DMS79 (cell line): ENCODE measurements at regions not wholly inside any gene's neighbourhood (a gene's known extent, or its start where the extent isn't known, plus 50 kb on each side); places are given as distances from the start of the nearest gene placed in this dataset.
A peak's percentile ranks its signal among the peaks of the same experiment; 100 is the strongest.
"Not testable (repeated sequence)": the region's sequence is repeated elsewhere in the genome, so short reads cannot be mapped to it uniquely, and the experiment has no call there.

Experiments
- DNase-seq: peaks from one replicate; lab custom pipeline; 2025; lab: John Stamatoyannopoulos, UW

DNA sequence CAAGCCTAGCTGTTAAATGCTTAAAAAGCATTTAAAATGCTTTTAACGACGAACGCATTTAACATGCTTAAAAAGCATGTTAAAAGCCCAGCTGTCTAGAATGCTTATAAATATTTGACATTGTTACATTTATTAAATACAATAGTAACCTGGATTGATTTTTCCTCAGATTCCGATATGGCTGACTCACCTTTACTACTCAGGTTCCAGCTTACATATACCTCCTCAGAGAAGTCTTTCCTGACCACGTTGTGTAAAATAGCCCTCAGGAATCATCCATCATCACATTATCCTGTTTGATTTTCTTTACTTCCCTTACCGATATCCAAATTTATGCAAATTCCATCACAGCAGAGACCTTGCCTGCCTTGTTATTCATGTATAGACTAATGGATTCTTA, 51.4 kb downstream of the SLC41A2 start:
- DNase-seq = no peak

DNA sequence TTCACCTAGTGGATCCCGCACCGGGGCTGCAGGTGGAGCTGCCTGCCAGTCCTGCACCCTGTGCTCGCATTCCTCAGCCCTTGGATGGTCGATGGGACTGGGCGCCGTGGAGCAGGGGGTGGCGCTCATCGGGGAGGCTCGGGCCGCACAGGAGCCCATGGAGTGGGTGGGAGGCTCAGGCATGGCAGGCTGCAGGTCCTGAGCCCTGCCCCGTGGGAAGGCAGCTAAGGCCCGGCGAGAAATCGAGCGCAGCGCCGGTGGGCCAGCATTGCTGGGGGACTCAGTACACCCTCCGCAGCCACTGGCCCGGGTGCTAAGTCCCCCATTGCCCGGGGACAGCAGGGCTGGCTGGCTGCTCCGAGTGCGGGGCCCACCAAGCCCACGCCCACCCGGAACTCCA, 52.6 kb downstream of the SLC41A2 start:
- not testable (repeated sequence) for DNase-seq

DNA sequence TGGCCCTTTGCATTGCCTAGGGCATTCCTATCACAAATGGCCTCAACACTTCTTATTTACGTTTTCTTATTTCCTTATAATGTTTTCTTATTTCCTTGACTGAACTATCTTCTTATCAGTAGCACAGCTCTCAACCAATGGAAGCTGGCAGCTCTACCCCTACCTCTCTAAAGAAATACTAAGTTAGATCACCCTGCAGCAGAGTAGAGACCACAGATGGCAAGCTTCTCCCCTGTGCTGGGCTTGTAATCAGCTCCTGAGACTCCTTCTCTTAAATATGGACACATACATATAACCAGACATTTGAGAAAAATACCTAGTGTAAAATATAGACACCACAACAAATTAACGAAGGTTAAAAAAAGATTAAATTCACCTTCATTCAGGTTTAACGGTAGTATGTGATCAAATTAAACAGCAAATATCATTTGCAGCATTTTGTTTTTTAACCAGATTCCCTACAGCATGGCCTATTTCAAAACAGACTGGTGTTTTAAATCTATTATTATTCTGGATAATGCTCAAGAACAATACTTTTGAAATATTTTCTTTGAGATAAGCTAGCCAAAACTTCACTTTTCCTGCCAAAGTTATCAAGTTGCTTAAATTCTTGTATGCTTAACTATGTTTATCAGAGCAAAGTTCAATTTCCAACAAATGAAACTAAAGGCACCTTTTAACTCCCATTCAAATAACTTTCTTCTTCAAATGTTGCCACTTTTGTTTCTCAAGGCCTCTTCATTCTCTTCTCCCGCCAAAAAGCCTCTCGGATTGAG, 54.3 kb downstream of the SLC41A2 start:
- no peak for DNase-seq

DNA sequence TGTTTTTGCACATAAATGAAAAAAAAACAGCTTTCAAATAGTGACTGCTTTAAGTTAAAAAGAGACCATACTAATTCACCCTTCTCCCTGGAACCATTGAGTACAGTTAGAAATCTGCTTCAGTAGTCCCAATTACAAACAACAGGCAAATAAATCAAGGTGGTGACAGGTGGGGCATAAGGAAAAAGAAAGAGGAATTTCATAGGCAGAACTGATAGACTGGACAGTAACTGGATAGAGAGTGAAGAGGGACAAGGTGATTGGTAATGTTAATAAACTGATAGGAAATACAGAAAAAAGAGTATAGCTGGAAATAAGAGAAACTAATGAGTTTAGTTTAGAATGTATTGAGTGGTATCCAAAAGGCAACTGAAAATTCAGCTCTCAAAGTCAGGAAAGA, 56.0 kb downstream of the SLC41A2 start:
- no peak for DNase-seq

GRCh38 chr12:104896710-104897109, 61.4 kb downstream of the SLC41A2 start:
- DNase-seq = no peak

DNA sequence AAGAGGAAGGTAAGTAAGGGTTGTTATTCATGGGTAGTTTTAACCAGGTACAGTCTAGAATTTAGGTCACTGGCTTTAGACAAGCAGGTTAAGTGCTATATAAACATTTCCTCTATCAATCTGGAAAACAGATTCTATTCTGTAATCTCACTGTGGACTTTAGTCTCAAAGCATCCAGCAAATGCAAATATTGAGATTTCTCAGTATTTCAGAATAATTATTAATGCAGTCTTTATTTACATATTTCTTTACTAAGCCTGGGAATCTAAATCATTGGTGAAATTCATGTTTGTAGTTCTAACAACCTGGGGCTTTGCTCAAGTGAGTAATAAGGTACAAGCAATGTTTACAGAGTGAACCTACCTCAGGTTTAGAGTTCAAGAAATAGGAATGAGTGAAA, 61.9 kb downstream of the SLC41A2 start:
- no peak for DNase-seq

DNA sequence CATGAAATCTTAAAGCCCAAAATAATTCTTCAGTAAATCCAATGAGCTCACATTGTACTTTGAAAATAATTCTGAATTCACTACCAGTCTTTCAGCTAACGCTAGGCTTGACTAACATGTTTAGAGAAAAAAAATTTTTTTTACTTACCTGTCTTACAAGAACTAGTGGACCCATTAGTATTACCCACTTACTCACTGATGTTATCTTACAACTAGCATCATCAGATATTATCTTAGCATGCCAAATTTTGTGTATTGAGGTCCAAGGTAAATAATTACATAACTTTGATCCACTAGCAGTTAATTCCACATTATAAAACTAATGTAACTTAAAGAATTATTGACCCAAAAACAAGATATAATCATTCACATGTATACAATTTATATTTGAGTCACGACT, 62.7 kb downstream of the SLC41A2 start:
- no peak for DNase-seq

DNA sequence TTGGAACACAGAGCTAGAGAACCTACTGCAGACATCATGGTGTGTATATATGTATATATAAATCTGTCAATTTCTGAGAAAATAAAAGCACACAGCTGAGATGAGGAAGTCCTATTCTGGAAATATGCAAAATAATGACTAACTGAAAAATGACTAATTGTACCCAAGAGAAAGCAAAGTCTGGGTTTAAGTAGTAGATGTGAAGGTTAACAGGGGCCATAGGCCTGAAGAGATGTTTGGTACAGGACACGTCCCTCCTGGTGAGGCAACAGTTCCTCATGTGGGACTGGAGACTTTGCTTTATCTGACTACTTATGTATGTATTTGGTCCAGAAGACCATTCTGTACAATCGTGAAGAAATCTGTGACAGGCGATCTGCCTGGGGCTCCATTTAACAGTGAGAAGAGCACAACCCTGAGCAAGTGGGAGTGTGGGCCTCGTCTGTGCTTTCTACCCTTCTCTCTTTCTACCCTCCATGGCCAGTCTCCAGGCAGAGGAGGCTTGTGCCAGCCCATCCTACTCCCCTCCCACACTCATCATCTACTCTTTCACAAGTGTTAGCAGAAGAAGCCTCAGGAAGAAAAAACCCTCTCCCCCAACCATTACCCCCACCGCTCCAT, 67.5 kb downstream of the SLC41A2 start:
- DNase-seq = no peak

DNA sequence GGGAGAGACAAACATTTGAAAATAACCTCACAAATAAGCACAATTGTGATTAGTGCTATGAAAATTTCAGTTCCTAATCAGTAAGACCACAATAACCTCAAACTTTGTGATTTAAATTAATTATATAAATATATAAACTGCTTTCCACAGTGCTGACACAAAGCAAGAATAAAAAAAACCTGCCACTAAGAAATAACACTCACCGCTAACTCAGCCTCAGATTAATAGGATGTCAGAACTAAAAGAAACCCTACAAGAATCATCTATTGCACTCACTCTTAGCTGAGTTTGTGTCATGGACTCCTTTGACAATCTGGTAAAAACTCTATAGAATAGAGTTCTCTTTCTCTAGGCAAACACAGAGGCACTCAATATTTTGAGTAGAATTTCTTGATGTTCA, 68.4 kb downstream of the SLC41A2 start:
- no peak for DNase-seq

GRCh38 chr12:104888892-104889291, 69.2 kb downstream of the SLC41A2 start:
- DNase-seq = no peak

- DNase-seq = no peak
These were observed 69.6 kb downstream of the SLC41A2 start for GRCh38 chr12:104888481-104888880.

DNA sequence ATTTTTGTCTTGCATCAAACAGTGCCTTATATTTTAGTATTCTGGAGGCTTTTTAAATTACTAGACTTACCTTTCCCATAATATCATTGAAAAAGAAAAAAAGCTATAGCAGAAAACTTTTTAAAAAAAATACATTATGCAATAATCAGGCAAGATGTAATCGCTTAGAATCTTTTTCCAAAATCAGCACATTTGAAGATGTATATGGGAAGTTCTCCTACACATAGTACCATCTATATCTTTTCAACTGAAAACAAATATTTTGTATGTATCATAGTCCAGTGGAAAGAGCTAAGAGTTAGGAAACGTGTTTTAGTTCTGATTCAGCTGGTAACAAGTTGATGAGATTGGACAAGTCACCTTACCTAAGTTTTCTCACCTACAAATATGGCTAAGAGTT, 70.6 kb downstream of the SLC41A2 start:
- DNase-seq = no peak

GRCh38 chr12:104886418-104887401, 71.4 kb downstream of the SLC41A2 start:
- no peak for DNase-seq

GRCh38 chr12:104878858-104879257, 79.2 kb downstream of the SLC41A2 start:
- DNase-seq = not testable (repeated sequence)

DNA sequence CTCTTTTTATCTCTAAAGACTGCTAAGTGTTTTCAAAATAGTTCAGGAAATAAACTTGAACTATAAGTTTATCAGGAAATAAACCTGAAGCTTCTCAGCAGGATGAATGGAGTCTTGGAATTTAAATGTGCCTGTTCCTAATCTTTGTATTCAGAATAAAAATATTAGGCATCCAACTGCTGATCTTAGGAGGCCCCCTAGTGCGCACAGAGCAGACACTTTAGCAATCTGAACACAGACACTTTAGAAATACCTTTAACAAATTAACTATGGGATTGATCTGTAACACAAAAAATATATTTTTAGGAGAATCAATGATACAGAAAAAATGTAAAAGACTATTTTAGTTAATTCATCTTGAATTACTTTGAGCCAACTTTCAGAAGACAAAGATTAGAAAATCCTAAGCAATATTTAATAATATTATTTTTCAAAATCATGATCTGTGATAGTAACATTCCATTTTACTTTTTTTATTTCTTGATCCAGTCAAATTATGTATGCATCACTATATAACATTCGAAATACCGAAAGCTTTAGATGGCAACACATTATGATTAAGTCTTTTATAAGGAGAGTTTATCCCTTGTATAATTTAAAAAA, 80.9 kb downstream of the SLC41A2 start:
- peak; percentile 14 for DNase-seq

- no peak for DNase-seq
These were observed 84.7 kb downstream of the SLC41A2 start for GRCh38 chr12:104873374-104873773.

GRCh38 chr12:104870797-104871196, 87.3 kb downstream of the SLC41A2 start:
- no peak for DNase-seq

GRCh38 chr12:104866291-104866690, 91.8 kb downstream of the SLC41A2 start:
- no peak for DNase-seq

DNA sequence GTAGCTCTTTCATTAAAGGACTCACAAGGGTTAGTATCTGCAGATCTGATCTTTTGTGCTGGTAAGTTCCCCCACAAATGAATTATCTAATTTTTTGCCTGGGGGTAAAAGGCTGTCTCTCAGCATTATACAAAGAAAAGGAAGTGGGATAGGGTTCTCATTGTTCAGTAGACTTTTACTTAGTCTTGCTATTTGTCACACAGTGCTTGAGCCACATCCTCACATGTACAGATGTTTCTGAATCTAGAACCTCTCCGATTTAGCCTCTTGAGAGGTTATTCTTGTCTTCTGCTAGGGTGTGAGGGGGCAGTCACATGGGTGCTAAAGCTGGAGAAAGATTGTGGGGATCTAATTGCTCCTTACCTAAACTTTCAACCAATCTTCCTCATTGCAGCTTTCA, 93.0 kb downstream of the SLC41A2 start:
- no peak for DNase-seq

DNA sequence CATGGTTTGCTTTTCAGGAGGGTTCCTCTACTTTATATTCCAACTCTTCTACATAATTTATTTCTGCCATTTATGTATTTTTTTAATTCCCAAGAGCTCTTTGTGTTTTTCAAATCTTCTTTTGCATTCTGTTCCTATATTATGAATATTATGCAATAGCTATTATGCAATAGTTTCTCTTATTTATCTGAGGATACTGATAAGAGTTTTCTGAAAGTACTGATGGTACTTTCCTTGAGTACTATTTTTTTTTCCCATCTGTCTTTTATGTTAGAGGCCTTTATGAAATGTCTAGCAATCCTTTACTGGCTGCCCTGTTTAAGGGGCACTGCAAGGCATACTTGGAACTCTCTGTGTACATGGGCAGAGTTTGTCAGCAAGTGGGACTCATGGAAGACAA, 93.4 kb downstream of the SLC41A2 start:
- no peak for DNase-seq

DNA sequence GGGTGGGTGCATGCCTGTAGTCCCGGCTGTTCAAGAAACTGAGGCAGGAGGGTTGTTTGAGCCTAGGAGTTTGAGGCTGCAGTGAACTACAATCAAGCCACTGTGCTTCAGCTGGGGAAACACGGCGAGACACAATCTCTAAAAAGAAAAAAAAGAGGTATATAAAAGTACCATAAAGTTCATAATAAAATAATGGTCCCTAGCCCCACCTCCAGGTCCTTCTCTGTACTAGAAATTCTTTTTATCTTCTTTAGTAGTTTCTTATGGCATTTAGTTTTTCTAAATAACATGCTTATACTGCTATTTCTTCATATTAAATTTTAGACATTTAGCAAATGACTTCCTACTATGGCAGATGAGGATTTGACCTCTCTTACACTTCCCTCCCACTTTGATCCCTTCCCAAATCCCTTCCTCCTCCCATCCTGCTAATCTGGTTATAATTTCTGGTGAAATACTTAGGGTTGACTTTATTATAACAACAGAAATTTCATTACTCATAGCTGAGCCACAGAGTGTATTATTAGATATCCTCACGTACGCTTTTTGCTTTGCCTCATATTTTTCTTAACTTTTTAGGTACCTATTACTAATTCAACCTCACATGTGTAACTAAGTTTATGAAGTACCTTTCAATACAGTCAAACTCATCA, 94.7 kb downstream of the SLC41A2 start:
- DNase-seq = no peak
